NCI-H446 treated with DMSO at 0.1 percent for 48 hours (cell line): ENCODE measurements at regions not wholly inside any gene's neighbourhood (a gene's known extent, or its start where the extent isn't known, plus 50 kb on each side); places are given as distances from the start of the nearest gene placed in this dataset.

Source experiments
- DNase-seq: peaks from one replicate; lab custom pipeline; 2025; lab: John Stamatoyannopoulos, UW

DNA sequence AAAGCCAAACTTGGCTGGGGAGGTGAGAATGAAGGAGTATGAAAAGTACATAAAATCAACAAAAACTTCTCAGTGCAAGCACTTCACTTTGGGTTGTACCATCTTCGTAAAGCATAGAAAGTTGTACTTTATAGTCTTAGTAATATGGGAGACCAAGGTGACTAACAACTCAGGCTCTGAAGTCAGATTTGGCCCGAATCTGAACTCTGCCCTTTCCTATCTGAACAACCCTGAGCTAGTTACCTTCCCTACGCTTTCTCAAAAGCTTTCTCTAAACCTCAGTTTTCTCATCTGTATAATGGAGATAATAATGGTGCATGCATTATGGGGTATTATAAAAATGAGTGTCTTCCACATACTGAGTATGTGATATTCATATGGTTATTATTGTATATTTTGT is 285.4 kb upstream of the UMPS start:
- DNase-seq: no peak

DNA sequence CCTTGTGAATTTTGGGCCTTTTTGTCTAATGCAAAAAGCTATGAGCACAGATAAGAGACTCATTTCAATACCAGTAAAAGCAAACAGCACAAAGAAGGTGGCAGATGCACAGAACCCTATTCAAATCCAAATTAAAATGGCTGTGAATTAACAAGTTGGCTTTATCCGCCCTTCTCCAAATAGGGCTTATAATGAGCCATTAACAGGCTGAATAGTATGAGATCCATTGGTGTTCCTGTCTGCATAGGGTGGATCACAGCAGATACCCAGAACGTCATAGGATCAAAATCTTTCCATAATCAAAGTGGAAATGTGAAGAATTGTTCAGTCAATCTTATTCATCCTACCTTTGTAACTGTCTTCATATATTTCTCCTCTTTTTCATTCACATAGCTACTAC is 282.4 kb upstream of the UMPS start:
- no peak for DNase-seq

DNA sequence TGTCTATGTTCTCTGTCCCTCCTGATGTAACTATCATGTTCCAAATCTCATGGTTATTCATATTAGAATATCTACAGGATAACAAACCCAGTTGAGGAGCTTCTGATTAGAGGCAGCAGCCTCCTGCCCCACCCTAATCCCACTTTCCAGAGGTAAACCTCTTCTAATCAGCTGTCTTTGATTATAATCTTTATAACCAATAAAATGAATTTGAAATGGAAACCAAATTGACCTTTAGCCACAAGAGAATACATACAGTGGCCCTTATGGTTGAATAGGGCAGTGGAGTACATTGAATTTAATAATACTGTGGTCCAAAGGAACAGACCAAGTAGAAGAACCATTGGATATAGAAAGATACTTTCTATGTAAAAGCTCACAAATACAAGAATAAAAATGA is 281.3 kb upstream of the UMPS start:
- DNase-seq: no peak

DNA sequence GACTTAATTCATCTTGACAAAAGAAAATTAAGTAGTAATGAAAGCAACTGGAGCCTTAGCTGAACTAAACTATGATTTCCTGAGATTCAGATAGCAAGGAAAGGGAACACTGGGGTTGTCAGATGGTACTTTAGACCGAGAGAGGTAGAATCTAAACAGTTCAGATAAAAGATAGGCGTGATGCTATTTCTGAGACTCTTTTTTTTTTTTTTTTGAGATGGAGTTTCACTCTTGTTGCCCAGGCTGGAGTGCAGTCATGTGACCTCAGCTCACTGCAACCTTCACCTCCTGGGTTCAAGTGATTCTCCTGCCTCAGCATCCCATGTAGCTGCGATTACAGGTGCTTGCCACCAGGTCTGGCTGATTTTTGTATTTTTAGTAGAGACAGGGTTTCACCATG is 279.9 kb upstream of the UMPS start:
- no peak for DNase-seq

DNA sequence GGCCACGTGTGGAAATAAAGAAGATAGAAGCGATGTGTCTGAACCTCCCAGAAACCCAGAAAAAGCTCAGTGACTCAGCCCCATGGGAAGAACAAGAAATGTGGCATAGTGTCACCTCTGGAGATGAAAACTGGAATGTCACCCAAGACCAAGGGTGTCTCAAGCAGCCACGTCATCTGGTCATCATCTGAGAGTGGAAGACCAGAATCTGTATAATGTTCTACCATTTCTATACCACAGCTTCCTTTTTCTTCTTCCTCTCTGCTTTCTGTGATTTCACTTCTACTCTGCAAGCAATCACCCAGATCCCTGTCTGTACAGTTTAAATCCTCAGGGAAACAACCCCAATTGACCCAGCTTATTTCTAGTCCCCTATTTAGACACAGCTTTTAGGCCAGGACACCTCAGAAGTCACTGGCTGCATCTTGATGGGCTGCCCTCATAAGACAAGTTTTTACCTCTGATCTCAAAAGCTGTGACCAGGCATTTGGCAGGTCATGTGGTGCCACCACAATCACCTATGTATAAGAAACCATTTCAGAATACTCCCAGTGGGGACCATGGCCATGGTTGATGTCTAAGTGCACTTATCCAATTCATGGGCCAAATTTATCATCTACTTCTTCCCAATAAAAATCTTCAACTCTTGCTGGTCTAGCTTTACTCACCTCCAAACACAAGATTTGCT is 278.5 kb upstream of the UMPS start:
- no peak for DNase-seq

DNA sequence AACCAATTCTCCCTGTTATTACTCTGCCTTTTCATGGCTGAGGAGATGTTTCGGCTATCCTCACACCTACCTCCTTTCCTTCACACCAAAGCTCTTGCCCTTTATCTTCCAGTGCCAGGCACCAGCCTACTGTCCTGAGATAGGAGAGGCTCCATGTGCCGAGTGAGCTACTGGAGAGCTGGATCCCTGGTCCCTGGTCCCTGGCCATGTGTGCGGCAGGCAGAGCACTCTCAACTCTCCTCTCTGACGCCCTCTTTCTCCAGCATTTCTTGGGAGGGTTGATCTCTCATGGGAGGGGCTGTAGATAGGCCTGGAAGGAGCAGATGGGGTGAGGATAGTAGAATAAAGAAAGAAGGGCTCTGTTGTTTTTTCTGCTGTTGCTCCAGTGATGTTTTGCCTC is 277.1 kb upstream of the UMPS start:
- DNase-seq: no peak

DNA sequence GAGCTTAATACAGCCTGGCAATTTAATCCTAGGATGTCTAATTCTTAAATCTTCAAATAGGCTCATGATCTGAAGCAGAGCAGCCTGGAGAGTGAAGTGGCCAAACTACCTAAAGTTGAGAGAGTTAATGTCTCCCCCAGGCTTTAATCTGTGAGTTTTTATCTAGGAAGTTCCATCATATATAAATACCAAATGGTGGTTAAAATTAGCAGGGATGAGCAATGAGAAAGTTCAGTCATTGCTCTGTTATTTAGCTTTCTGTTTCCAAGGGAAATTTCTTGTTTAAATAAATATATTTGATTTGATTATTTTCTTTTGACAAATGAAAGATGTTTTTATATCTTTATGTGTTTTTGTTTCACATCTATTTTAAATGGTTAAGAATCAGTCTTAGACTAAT is 274.4 kb upstream of the UMPS start:
- DNase-seq: no peak

DNA sequence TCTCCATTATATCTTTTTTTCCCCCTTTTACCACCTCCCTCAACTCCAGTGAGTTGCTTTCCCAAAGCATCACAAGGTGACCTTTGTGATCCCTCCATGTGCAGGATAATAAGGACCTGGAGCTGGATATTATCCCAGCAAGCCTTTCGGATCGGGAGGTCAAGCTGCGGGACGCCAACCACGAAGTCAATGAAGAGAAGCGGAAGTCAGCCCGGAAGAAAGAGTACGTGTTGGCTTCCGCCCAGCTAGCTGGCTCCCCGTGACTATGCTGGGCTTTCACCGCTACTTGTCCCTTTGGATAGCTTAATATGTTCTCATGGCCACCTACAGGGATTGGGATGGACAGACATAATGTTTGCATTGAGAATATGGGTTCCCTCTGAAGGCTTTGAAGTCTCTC is 273.7 kb upstream of the UMPS start:
- DNase-seq: no peak

DNA sequence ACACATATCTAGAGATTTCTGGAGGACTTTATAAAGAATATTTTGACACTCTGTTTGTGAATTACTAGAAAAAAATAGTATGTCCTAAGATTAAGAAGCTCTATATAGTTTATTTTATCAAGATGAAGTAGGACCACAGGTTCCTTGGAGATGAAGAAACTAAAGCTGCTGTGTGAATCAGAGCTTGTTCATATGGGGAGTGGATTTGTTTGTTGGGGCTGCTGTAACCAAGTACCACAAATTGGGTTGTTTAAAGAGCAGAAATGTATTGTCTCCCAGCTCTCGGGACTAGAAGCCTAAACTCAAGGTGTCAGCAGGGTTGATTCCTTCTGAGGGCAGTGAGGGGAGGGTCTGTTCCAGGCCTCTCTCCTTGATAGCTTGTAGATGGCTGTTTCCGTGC is 270.6 kb upstream of the UMPS start:
- DNase-seq: no peak

DNA sequence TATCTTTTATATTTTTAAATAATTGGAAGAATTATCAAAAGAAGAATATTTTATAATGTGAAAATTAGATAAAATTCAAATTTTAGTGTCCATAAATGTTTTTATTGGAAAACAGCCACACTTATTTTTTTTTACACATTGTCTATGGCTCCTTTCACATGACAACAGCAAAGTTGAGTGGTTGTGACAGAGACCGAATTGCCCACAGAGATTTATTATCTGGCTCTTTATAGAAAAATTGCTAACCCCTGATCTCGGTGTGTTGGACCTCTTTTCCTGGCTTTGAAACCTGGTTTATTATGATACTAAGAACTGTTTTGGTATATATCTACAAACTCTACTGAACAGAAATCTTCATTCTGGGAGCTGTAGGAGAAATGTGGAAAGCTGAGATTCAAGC is 269.1 kb upstream of the UMPS start:
- DNase-seq: no peak

DNA sequence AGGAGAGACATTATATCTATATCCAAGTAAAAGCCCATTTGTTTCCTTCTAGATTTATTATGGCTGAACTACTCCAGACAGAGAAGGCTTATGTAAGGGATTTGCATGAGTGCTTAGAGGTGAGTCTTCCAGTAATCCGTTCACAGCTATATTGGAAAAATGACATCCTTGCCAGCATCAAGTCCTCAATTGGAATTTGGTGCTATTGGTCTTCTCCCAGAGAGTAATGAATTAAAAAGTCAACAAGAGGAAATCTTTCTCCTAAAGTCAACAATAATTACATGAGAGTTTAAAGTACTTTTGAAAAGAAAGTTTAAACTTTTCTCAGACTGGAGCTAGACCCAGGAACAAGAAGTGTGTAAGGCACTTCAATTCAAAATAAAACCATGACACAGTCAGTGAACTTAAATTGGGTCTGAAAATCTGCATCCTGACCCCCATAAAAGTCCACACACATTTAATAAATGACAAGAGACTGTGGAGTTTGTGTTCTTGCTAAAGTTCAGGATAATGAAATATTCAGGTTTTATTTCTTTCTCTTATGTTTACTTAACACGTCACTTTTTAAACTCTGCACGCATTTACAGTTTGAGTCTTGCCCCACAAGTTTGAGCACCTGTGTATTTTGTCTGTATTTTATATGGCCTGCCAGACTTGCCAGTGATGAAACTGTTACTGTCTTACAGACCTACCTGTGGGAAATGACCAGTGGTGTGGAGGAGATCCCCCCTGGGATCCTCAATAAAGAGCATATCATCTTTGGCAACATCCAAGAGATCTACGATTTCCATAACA is 268.2 kb upstream of the UMPS start:
- no peak for DNase-seq

DNA sequence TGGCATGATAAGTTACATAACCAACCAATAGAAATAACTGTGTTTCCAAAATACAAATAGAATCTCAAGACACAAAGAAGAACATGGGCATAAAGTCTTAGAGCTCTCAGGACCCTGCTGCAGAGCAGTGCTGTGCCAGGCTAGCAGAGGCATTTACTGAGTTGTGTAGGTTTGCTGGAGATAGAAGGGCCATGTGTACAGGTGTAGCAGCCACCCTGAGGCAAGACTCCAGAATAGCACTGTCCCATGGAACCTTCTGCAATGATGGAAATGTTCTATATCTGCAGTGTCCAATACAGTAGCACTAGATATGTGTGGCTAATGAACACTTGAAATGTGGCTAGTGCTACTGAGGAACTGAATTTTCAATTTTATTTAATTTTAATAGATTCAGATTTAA is 267.0 kb upstream of the UMPS start:
- DNase-seq: no peak

DNA sequence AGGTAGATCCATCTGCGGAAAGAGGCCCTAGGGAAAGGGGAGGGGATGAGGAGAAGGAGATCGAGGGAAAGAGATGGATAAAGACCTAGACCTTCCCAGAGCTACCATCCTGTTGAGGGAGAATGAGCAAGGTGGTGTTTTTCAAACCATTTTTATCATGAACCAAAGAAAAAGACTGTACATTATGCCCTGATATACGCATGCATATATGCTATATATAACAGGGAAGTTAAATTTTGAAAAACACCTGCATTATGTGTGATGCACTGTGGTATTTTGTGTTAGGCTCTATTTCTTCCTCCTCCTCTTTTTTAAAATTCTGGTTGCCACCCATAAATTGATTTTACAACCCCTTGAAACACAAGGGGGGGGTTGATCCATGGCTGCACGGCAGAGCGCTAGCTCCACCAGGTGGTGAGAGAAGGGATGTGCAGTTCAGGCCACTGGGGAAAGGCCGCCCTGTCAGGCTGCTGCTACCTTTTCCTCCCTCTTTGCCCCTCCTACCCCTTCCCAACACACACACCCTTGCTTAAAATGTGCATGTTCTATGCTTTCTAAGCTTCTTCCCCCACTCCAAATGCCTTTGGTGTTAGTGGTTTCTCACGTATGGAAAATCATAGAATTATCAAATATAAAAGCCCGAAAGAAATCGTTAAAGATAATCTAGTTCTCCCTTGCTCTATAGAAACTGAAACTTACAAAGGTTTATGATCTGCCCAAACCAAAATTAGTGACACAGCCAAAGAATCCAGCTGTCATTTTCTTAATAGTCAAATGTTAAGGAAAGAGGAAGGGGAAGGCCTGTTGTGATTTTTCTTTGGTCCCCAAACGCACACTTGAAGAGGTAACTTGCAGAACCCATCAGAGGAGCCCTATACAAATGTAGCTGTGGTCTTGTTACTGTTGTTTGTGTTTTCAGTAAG is 262.0 kb upstream of the UMPS start:
- peak; percentile 61 for DNase-seq

DNA sequence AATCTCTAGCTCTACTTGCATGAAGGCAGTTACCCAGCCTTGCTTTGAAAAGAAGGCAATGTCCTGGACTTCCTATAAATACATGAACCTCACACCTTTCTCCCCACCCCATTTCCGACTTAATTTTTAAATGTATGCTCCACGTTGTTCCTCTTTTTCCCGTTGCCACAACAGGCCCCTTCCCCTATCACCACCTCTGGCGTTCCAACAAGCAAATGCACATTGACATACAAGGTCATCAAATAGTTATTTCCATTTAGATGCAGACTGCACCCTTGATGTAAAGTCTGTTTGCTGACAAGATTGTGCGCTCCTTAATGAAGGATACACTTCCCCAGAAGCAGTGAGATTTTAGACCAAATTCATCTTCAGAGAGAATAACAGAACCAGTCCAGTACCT is 260.7 kb upstream of the UMPS start:
- no peak for DNase-seq

DNA sequence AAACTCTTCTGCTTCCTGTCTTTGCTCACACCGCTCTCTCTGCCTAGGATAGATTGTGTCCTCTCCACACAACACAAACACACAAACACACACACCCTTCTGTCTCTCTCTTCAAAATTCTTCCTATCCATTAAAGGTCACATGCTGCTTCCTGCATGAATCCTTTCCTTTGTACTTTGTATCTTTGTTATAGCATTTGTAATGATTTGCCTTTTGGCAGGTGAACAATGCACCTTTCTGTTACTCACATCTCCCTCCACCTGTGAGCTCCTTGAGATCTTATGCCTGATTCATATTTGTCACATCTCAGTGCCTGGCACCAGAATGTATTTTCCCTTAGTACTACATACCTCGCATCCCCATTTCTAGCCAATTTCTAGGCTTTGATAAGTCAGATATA is 251.4 kb upstream of the UMPS start:
- no peak for DNase-seq

DNA sequence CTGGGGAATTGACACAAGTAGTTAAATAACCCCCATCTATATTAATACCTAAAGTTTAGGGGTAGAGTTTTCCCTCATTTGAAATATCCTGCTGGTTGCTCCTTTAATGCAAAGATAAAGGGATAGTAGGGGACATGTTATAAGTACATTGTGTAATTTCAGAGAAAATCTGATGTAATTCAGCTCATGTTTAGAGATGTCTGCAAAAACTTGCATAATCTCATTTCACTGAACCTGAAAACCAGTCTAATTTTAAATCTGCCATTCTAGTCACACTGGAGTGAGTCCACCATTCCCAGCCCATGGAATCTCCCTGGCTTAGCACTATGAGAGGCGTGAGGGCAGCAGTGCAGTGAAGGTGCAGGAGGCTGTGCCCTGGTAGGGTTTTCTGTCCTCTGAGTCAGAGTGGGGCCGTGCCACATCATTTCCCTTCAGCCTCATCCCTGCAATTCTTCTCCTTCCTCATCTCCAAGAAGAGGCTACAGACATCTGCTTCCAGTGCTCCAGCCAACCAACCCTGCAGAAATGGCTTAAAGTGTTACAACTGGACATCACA is 246.3 kb upstream of the UMPS start:
- no peak for DNase-seq

DNA sequence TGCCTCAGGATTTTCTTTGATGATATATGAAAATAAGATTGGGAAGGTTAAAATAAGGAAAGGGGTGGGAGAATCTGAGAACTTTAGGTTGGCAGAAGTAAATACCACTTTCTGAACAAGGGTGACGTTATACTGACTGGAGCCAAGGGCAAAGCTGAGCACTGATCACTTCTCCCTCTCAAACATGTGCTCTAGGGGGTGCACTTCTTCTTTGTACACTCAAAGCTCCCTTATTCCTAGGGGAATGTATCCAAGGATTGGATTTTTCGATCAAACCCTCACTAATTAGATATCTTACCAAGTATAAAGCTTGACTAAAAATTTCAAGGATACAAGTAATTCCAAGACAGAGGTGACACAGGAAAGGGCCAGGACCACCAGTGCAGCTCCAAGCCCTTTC is 243.9 kb upstream of the UMPS start:
- DNase-seq: no peak

DNA sequence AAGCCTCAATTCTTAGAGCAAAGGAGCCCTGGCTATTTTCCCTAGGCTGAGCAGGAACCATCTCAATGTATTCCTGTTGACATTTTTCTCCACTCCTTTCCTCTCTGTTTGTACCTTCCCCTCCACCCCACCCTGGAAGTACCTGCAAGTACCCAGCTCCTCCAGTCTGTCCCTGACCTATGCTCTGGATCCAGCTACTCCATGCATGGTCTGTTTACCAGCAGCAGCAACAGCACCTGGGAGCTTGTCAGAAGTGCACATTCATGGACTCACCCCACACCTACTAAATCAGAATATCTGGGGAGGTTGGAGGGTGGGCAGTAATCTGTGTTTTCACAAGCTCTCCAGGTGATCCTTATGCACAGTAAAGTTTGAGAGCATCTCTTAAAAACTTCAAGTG is 240.7 kb upstream of the UMPS start:
- no peak for DNase-seq

DNA sequence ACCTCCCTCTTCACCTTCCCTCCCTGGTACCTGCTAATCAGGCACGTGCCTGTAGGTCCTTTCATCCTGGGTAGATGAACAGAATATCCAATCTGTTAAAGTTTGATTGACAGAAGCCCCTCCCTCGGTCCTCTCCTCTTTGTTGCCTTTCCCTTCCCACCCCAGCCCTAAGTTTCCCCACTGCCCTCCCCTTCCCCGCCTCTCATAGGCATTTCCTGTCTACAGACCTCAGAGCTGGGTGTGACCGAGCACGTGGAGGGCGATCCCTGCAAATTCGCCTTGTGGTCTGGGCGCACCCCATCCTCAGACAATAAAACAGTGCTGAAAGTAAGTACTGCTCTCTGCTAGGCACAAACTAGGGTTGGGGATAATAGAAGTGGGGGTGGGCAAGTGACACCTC is 239.2 kb upstream of the UMPS start:
- DNase-seq: no peak

DNA sequence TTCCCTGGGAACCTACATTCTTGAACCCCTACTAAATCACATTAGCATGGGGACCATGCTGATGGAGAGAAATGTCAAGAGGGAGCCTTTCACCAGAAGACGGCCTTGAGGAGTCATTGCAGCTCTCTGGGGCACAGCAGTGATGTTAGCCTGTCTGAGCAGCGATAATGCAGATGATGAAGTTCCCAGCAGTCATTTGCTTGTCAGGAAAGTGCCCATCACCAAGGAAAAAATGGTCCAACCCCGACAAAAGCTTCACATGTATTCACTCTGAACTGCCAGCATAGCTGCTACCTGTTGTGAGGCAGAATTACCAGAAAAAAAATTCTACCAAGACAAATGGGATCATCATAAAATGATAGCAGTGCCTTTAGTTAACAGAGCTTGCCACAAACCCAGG is 238.4 kb upstream of the UMPS start:
- DNase-seq: no peak

DNA sequence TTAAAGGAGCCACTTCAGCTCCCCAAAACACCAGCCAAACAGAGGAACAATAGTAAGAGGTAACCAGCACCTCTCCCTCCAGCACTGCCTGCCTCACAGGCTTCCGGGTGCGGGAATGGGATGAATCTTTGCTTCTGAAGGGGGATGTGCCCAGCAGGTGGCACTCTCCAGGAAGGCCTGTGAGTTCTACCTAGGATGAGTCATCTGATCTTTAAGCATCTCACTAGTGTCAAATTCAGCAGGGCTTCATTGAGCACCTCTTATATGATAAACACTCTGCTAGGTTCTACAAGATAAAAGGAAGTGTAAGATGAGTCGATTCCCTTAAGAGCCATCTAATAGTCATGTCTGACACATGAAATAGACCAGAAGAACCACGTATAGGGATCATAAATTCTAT is 237.4 kb upstream of the UMPS start:
- no peak for DNase-seq

DNA sequence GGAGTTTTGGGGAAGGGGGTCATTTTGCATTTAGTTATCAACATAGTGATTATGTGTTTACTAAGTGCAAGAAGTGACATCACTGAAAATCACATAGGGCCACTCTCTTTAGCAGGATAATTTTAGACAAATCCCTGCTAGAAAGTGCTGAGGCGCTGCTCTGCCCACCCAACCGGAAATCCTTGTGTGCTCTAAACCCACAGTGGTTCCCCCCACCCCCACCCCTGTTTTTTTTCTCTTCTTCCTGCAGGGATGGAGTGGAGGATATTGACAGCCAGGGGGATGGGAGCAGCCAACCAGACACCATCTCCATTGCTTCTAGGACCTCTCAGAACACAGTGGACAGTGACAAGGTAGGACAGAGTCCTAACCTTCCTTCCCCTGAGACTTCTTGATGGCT is 234.2 kb upstream of the UMPS start:
- no peak for DNase-seq

DNA sequence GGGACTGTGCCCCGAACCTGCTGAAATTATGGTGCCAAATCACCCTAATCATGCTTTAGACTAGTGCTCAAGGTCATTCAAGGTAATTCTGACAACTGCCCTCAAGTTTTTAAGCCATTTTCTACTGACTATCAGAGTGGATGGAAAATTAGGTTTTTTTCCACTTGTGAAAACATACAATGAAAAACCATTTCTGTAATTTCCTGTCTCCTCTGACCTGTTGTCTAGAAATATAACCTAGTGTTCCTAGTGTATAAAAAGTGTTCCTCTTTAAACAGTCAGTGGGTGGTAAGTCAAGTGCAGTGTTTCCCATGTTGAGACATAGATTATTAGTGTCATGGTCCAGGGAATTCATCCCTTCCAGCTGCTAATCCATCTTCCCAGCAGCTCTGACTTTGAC is 232.8 kb upstream of the UMPS start:
- no peak for DNase-seq
